GM12875 (cell line): ENCODE measurements at regions not wholly inside any gene's neighbourhood (a gene's known extent, or its start where the extent isn't known, plus 50 kb on each side); places are given as distances from the start of the nearest gene placed in this dataset.

Source experiments
- H3K4me3 ChIP-seq: one replicate; pipeline ENCODE4 v1.5.1; 2011; ENCODE audit warnings: low read depth, low read length, control low read depth
- TF ChIP-seq, protein P1 (sequence below): IDR thresholded peaks from 2 replicates; pipeline ENCODE4 v1.5.1; 2011; ENCODE audit warnings: low read depth, mild to moderate bottlenecking, control low read depth, inconsistent platforms, low read length, moderate library complexity, borderline replicate concordance; ENCODE audit not compliant: insufficient read depth

DNA sequence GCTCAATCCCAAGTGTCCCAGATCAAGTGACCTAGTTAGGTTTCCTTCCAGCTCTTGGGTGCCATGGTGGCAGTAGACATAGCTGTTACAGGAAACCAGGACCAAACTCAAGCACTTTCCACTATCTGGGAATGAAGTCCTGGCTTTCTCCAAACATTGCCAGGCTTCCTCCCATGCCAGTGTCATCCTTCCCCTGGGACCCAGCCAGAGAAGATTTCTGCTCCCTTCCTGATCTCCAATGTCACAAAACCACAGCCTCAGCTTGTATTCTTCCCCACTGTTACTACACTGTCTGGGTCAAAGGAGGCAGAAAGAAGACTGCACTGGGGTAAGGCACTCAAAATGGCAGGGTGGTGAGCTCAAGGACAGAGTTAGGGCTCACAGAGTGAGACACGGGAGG is 347.1 kb downstream of the TNS1 start:
- no peak overlapping the region for H3K4me3 ChIP-seq
- TF ChIP-seq, protein P1, sequence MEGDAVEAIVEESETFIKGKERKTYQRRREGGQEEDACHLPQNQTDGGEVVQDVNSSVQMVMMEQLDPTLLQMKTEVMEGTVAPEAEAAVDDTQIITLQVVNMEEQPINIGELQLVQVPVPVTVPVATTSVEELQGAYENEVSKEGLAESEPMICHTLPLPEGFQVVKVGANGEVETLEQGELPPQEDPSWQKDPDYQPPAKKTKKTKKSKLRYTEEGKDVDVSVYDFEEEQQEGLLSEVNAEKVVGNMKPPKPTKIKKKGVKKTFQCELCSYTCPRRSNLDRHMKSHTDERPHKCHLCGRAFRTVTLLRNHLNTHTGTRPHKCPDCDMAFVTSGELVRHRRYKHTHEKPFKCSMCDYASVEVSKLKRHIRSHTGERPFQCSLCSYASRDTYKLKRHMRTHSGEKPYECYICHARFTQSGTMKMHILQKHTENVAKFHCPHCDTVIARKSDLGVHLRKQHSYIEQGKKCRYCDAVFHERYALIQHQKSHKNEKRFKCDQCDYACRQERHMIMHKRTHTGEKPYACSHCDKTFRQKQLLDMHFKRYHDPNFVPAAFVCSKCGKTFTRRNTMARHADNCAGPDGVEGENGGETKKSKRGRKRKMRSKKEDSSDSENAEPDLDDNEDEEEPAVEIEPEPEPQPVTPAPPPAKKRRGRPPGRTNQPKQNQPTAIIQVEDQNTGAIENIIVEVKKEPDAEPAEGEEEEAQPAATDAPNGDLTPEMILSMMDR: no peak

DNA sequence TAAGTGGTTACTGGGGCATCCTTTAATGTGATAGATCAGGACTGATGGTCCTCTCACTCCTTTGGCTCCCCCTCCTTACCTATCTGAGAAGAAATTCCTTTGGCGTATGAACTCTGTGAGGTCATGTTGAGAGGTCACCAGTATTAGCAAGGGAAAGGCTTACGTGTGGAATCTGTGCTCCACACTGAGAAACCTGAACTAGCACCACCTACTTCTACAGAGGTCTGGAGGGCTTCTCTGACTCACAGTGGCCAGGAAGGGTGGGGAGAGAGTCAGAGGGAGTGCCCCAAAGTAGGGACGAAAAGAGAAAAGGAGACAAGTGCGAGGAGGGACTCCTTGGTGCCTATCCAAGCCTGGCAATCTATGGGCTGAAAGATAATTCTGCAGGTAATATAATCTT is 348.6 kb downstream of the TNS1 start:
- TF ChIP-seq, protein P1: no peak
- H3K4me3 ChIP-seq: no peak overlapping the region

DNA sequence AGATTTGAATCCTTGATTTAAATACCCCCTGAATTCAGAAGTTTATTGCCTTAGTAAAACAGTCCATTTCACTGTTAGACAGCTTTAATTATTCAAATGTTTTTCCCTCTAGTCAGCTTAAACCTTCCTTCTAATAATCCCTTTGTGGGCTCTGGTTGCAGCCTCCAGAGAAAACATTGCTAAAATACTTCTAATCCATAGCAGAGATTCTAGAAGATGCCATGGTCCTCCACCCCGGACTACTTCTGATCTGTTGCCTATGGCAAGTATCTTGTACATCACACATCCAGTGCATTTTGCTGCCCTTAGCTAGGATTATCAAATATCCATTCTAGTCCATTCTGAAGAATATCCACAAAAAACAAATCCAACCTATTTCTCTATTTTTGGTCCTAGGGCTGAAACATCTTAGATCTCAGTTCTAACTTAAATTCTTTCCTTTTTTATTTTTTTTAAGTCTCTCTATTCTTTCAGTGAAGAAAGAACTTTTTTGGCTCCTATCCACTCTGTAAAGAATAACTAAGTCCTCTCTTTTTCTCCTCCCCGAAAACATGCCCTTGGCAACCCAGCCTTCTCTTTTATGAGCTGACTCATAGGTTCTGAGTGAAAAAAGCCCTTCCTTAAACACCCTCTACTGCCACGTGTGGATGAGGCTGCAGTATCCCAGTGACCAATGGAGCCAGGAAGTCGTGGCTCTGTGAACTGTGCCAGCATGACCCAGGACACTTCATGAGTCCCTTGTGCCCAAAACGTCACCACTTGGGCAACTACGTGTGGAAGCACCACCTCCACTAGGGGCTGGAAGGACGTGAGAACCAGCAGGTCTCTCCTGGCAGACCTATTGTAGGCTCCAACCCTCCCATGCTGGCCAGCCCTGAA is 349.8 kb downstream of the TNS1 start:
- TF ChIP-seq, protein P1: no peak
- H3K4me3 ChIP-seq: no peak overlapping the region

DNA sequence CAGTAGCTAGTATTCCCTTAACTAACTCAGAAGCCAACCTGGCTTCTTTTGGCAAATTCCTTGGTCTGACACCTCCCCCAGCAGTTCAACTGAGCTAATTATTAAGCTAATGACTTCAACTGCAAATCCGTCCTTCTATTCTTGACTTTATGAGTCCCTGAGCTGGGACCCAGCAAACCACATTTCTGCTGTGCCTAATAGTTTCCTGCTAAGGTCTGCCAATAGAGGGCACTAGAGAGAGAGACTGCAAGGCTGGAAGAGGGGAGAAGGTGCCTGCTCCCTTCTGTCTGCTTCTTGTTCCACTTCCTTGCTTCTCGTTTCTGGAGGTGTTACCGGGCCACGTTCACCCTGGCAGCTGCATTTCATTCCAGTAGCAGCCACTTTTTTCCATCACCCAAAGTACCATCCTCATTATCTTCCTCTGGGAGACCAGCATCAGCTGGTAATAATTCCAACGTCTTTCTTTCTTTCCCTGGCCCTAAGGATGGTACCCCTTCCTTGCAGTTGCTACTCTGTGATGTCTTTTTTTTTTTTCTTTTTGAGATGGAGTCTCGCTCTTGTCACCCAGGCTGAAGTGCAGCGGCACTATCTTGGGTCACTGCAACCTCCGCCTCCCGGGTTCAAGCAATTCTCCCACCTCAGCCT is 352.0 kb downstream of the TNS1 start:
- TF ChIP-seq, protein P1: peak; percentile 86
- H3K4me3 ChIP-seq: no peak overlapping the region

DNA sequence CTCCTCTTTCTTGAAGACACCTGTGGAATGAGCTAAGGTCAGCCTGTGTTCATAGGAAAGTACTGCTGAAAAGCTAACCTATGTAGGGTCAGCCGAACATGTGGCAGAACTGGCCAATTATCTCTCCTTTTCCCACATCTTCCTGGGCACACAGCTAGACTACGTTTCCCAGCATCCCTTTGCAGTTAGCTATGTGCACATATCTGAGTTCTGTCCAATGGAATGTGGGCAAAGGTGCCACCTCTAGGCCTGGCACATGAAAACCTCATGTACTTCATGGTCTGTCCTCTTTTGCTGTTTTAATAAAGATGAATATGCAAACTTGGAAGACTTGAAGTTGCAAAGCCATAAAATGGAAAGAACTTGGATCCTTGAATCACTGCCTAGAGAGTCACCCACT is 352.6 kb downstream of the TNS1 start:
- TF ChIP-seq, protein P1: no peak
- no peak overlapping the region for H3K4me3 ChIP-seq

DNA sequence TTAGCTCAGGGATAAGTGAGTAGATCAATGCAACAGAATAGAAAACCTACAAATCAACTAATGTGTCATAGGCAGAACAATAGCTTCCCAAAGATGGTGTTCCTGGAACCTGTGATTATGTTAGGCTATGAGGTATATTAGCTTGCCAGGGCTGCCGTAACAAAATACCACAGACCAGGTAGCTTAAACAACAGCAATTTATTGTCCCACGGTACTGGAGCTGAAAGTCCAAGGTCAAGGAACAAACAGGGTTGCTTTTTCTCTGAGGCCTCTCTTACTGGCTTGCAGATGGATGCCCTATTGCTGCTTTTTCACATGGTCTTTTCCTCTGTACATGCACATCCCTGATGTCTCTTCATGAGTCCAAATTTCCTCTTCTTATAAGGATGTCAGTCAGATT is 354.9 kb downstream of the TNS1 start:
- no peak overlapping the region for H3K4me3 ChIP-seq
- TF ChIP-seq, protein P1: no peak

DNA sequence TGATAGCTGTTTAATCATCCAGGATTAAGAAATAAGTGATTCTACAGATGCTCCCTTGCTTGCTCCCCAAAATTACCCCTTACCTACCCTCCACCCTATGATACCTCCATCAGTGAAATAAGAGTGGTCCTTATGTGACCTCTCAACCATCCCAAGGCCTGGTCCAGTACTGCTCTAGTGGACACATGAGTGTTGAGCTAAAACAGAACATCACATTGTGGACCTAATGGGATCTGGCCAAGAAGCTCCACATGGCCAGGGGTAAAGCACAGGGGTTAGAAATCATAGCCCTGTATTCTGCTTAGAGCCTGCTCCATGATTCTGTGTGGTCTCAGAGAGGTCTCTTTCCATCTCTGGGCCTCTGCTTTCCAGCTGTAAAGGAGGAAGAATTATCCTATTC is 355.6 kb downstream of the TNS1 start:
- no peak overlapping the region for H3K4me3 ChIP-seq
- TF ChIP-seq, protein P1: no peak
